Gastrocnemius medialis (tissue), 4 donors: ENCODE measurements at regions not wholly inside any gene's neighbourhood (a gene's known extent, or its start where the extent isn't known, plus 50 kb on each side); places are given as distances from the start of the nearest gene placed in this dataset.
A peak's percentile ranks its signal among the peaks of the same experiment; 100 is the strongest.

Experiments
- ATAC-seq, 2 donors: fragments of 150-250 bp; one replicate each; pipeline ENCODE4 v1.9.1; 2016
- DNase-seq, 2 donors: peaks; one replicate each; pipeline ENCODE4 v3.0.0-alpha.2; 2019
- H3K27ac ChIP-seq, 4 donors: fragments of 200-600 bp; sonication (generic); 1 replicate in 1 of 4; 2 replicates in 3 of 4; pipeline ENCODE4 v1.5.1; 2016 to 2018; ENCODE audit warnings: mild to moderate bottlenecking in 2 of 4, moderate library complexity in 1 of 4
- H3K27me3 ChIP-seq, 3 donors: fragments of 200-600 bp; sonication (generic) in 2 of 3; 1 replicate in 1 of 3; 2 replicates in 2 of 3; pipeline versions ENCODE4 v1.5.1 to v1.6.0; 2016 to 2019; ENCODE audit warnings: mild to moderate bottlenecking in 1 of 3, moderate library complexity in 1 of 3
- H3K36me3 ChIP-seq, 2 donors: fragments of 200-600 bp; sonication (generic) in 1 of 2; one replicate each; pipeline ENCODE4 v1.5.1; 2017 to 2018
- H3K4me1 ChIP-seq, 2 donors: fragments of 200-600 bp; sonication (generic) in 1 of 2; one replicate each; pipeline ENCODE4 v1.5.1; 2016 to 2017; ENCODE audit warnings: mild to moderate bottlenecking in 2 of 2
- H3K4me3 ChIP-seq, 4 donors: fragments of 200-600 bp; sonication (generic) in 3 of 4; 1 replicate in 1 of 4; 2 replicates in 3 of 4; pipeline ENCODE4 v1.5.1; 2016 to 2019; ENCODE audit warnings: mild to moderate bottlenecking in 2 of 4
- H3K9me3 ChIP-seq, 3 donors: fragments of 200-600 bp; sonication (generic) in 2 of 3; 1 replicate in 1 of 3; 2 replicates in 2 of 3; pipeline ENCODE4 v1.5.1; 2016 to 2019
- POLR2A ChIP-seq, 2 donors: fragments of 450-650 bp; IDR thresholded peaks; one replicate each; pipeline ENCODE4 v1.6.1; 2017; ENCODE audit warnings: antibody characterized with exemption in 2 of 2, mild to moderate bottlenecking in 2 of 2, moderate library complexity in 2 of 2
- in situ Hi-C, 4 donors: fragments of 200-750 bp; cut with MboI; loops; one replicate each; pipeline versions ENCODE4 v1.15.0 to v1.8.0; 2017; ENCODE audit warnings: low sequenced_read_pairs in 4 of 4
- intact Hi-C: fragments of 100-400 bp; cut with DNase I; formaldehyde crosslinking; loops from one replicate; pipeline ENCODE4 v1.15.1; 2023; ENCODE audit warnings: low total_unique reads
- TF ChIP-seq, protein P1 (sequence below), 5 experiments: fragments of 450-650 bp in 3 of 5; fragments of 200-600 bp in 2 of 5; sonication (generic) in 2 of 5; IDR thresholded peaks in 4 of 5; conservative IDR thresholded peaks in 1 of 5; 1 replicate in 4 of 5; 2 replicates in 1 of 5; pipeline ENCODE4 v1.5.1; 2016 to 2019; ENCODE audit warnings: antibody characterized with exemption in 5 of 5, mild to moderate bottlenecking in 3 of 5, moderate library complexity in 3 of 5

DNA sequence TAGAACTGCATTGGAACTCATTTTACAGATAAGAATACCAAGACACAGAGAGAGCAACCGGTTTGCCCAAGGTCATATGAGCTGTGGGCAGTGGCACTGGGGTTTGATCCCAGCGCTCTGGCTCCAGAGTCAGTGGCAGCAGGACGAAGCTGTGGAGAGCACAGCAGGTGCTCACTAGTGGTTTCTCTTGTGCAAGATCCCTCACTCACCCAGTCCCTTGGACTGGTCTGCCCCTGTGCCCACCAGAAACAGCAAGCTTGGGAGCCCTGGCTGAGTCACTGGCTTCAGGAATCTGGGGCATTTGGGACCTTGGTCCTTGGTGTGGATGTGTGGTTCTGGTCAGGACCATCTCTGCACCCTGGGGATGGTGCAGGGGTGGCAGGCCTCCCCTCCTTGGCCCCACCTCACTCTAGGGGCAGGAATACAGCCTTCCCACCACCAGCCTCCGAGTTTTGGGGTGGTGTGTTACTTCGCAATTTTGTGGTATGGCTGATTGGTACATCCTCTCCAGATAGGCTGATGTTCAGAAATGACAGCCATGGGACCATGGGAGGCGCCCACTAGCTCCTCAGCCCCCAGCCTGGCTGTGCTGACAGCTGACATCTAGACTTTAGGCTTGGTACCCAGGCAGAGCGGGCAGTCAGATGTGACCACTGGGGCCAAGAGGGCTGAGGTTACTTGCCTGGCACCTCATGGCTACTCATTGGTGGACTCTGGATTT, 104.6 kb downstream of the LSM3 start:
- DNase-seq (peak; percentile 31 to 33), ATAC-seq (peak in 1 of 2 donors; percentile 22)
- Histone ChIP-seq H3K4me3 (no peak overlapping the region), H3K27ac (peak overlapping the region in 2 of 4 donors; percentile 48 to 64), H3K9me3 (no peaks in the 10 kb centered on the region), H3K4me1 (peaks cover 14 to 38% of the 10 kb centered on the region in 2 donors), H3K36me3 (no peaks in the 10 kb centered on the region), H3K27me3 (no peaks in the 10 kb centered on the region)
- intact Hi-C loops (loop anchor here (10.0 kb wide), 1 partner anchor 158 kb away; the partner anchor contains the start of genes CHCHD4 and TMEM43), in situ Hi-C loops (loop anchor here in 1 of 4 donors (10.0 kb wide), 1 partner anchor 112 kb away; no protein-coding TSS in a partner anchor)
- TF ChIP-seq POLR2A (IDR thresholded peaks at IDR 0.05), result peak in 1 of 2 donors; percentile 11
- TF ChIP-seq, protein P1, sequence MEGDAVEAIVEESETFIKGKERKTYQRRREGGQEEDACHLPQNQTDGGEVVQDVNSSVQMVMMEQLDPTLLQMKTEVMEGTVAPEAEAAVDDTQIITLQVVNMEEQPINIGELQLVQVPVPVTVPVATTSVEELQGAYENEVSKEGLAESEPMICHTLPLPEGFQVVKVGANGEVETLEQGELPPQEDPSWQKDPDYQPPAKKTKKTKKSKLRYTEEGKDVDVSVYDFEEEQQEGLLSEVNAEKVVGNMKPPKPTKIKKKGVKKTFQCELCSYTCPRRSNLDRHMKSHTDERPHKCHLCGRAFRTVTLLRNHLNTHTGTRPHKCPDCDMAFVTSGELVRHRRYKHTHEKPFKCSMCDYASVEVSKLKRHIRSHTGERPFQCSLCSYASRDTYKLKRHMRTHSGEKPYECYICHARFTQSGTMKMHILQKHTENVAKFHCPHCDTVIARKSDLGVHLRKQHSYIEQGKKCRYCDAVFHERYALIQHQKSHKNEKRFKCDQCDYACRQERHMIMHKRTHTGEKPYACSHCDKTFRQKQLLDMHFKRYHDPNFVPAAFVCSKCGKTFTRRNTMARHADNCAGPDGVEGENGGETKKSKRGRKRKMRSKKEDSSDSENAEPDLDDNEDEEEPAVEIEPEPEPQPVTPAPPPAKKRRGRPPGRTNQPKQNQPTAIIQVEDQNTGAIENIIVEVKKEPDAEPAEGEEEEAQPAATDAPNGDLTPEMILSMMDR (IDR thresholded peaks at IDR 0.05 in 4 of 5, conservative IDR thresholded peaks at IDR 0.05 in 1 of 5), result no peak

DNA sequence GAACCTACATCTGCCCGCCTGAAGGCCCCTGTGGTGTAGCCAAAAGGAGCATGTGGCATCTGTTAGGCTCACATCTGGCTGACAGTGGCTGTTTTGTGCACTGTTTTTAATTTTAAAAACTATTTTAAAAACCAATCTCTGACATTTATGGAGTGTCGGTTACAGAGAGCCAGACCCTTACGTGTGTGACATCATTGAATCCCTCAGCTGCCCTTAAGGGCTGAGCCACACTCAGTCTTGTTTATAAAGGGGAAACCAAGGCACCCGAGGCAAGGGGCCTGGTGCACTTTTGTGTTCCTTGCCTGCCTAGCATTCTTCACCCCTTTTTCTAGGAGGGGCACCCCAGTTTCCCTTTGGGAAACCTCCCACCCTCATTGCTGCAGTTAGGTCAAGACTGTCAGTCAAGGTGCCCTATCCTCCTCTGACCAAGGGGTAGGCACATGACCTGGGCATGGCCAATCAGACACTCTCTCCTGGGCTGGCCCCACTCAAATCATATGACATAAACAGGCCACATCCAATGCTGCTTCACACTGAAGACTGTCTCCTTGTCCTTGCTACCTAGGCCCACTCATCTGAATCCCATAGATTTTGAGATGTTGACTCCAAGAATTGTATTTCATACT, 105.3 kb downstream of the LSM3 start:
- Histone ChIP-seq H3K4me1 (peaks cover 18 to 45% of the 10 kb centered on the region in 2 donors), H3K4me3 (no peak overlapping the region), H3K9me3 (no peaks in the 10 kb centered on the region), H3K27ac (peak overlapping the region in 2 of 4 donors; percentile 48 to 64), H3K27me3 (no peaks in the 10 kb centered on the region), H3K36me3 (no peaks in the 10 kb centered on the region)
- TF ChIP-seq, protein P1 (IDR thresholded peaks at IDR 0.05 in 4 of 5, conservative IDR thresholded peaks at IDR 0.05 in 1 of 5), result no peak
- no peak for TF ChIP-seq POLR2A (IDR thresholded peaks at IDR 0.05)
- ATAC-seq (no peak), DNase-seq (no peak)
- in situ Hi-C loops (loop anchor here in 1 of 4 donors (10.0 kb wide), 1 partner anchor 111 kb away; no protein-coding TSS in a partner anchor), intact Hi-C loops (loop anchor here (10.0 kb wide), 1 partner anchor 159 kb away; the partner anchor contains the start of genes CHCHD4 and TMEM43)

DNA sequence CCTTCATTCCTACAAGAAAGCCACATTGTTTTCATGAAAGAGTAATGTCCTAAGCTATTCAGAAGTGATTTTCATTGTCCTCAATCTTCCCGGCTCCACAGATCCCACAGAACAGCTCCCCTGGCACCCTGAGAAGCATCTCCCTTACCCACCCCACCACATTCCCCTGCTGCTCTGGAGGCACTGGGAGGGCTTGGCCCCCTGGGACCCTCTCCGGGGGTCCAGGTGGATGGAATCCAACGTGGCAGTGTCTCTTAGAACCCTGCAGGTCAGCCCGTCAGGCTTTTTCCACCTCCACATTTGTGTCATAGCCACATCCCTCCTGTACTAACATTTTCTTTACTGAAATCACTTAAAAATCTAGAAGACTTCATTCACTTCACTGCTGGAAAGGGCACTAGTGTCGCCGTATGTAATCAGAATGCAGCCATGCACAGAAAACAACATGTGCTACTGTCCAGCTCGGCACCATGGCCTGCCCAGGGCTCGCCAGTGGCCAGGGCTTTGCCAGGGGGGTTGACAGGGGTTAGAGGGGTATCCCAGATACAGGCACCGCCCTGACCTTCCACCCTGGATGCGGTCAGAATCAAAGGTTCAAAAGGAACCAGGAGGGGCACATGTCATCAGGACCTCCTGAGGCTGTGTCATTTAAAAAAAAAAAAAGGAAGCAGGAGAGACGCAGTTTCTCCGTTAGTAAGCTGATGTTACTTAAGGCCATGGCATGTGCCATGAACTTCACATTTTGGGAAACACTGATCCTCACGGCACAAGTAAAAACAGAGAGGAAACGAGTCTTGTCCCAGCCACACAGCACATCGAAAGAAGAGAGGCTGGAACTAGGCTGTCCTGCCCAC, 106.3 kb downstream of the LSM3 start:
- H3K36me3 ChIP-seq, result no peaks in the 10 kb centered on the region
- no peaks in the 10 kb centered on the region for H3K27me3 ChIP-seq
- peaks cover 17 to 50% of the 10 kb centered on the region in 2 donors for H3K4me1 ChIP-seq
- H3K27ac ChIP-seq, result peak overlapping the region; percentile 25 to 93 (median 66)
- in situ Hi-C loops (loop anchor here in 1 of 4 donors (10.0 kb wide), 1 partner anchor 110 kb away; no protein-coding TSS in a partner anchor), intact Hi-C loops (loop anchor here (5.0 to 10.0 kb wide), 2 partner anchors 160 to 167 kb away; partner anchors contain the start of genes CHCHD4 and TMEM43)
- TF ChIP-seq POLR2A (IDR thresholded peaks at IDR 0.05), result no peak
- TF ChIP-seq, protein P1 (IDR thresholded peaks at IDR 0.05 in 4 of 5, conservative IDR thresholded peaks at IDR 0.05 in 1 of 5), result no peak
- ATAC-seq, result no peak
- no peak overlapping the region for H3K4me3 ChIP-seq
- H3K9me3 ChIP-seq, result no peaks in the 10 kb centered on the region
- peak in 1 of 2 donors; percentile 3 for DNase-seq

DNA sequence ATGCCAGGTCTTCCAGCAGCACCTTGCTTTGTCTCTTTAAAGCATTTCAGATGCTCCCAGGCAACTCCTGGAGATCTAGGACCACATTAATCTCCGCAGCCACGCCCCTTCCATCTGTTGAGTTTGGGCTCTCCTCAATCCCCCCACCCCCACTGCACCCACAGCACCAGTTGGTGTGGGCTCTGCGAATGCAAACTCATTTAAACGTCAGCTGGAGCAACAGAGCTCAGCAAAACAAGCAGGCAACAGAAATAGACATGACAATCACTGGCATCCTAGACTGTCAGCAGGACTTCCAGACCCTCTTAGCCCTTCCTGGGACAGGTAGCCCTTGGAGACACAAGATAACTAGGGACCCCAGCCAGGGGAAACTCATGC, 106.9 kb downstream of the LSM3 start:
- in situ Hi-C loops, result loop anchor here in 1 of 4 donors (10.0 kb wide), 1 partner anchor 109 kb away; no protein-coding TSS in a partner anchor
- Histone ChIP-seq H3K36me3 (no peaks in the 10 kb centered on the region), H3K27ac (peak overlapping the region; percentile 25 to 93 (median 66)), H3K9me3 (no peaks in the 10 kb centered on the region), H3K27me3 (no peaks in the 10 kb centered on the region), H3K4me1 (peaks cover 23 to 57% of the 10 kb centered on the region in 2 donors), H3K4me3 (no peak overlapping the region)
- intact Hi-C loops, result loop anchor here (5.0 to 10.0 kb wide), 2 partner anchors 161 to 167 kb away; partner anchors contain the start of genes CHCHD4 and TMEM43
- DNase-seq (peak in 1 of 2 donors; percentile 71), ATAC-seq (peak; percentile 6 to 19)
- TF ChIP-seq, protein P1 (IDR thresholded peaks at IDR 0.05 in 4 of 5, conservative IDR thresholded peaks at IDR 0.05 in 1 of 5), result no peak
- TF ChIP-seq POLR2A (IDR thresholded peaks at IDR 0.05), result peak; percentile 28 to 40
